ENCODE measurements at regions not wholly inside any gene's neighbourhood (a gene's known extent, or its start where the extent isn't known, plus 50 kb on each side); places are given as distances from the start of the nearest gene placed in this dataset.
A peak's percentile ranks its signal among the peaks of the same experiment; 100 is the strongest.

- in situ Hi-C loops (cut with HindIII; ENCODE audit: low sequenced_read_pairs), result no loop called here
- DNase-seq (ENCODE audit: low read depth), result no peak
- no peak overlapping the region for H3K4me3 ChIP-seq (ENCODE audit: low read depth, low read length)
- no peak for TF ChIP-seq CTCF (IDR thresholded peaks at IDR 0.05; ENCODE audit: low read depth, low read length, missing control alignments)
Observed at GRCh38 chr2:71893646-71894045, 254.0 kb downstream of the CYP26B1 start.

- no peak overlapping the region for H3K4me3 ChIP-seq (ENCODE audit: low read depth, low read length)
- no peak for TF ChIP-seq CTCF (IDR thresholded peaks at IDR 0.05; ENCODE audit: low read depth, low read length, missing control alignments)
- in situ Hi-C loops (cut with HindIII; ENCODE audit: low sequenced_read_pairs), result no loop called here
- no peak for DNase-seq (ENCODE audit: low read depth)
Observed at GRCh38 chr2:71892896-71893295, 254.8 kb downstream of the CYP26B1 start.

- no peak overlapping the region for H3K4me3 ChIP-seq (ENCODE audit: low read depth, low read length)
- in situ Hi-C loops (cut with HindIII; ENCODE audit: low sequenced_read_pairs), result no loop called here
- no peak for DNase-seq (ENCODE audit: low read depth)
- no peak for TF ChIP-seq CTCF (IDR thresholded peaks at IDR 0.05; ENCODE audit: low read depth, low read length, missing control alignments)
Observed at GRCh38 chr2:71892423-71892730, 255.3 kb downstream of the CYP26B1 start.

- DNase-seq (ENCODE audit: low read depth), result no peak
- no peak overlapping the region for H3K4me3 ChIP-seq (ENCODE audit: low read depth, low read length)
- in situ Hi-C loops (cut with HindIII; ENCODE audit: low sequenced_read_pairs), result no loop called here
- no peak for TF ChIP-seq CTCF (IDR thresholded peaks at IDR 0.05; ENCODE audit: low read depth, low read length, missing control alignments)
Observed at GRCh38 chr2:71891719-71892422, 255.8 kb downstream of the CYP26B1 start.

GRCh38 chr2:71891155-71891554, 256.5 kb downstream of the CYP26B1 start:
- in situ Hi-C loops (cut with HindIII; ENCODE audit: low sequenced_read_pairs), result no loop called here

GRCh38 chr2:71889759-71890684, 257.6 kb downstream of the CYP26B1 start:
- peak; percentile 55 for DNase-seq (ENCODE audit: low read depth)
- in situ Hi-C loops (cut with HindIII; ENCODE audit: low sequenced_read_pairs), result no loop called here
- no peak for TF ChIP-seq CTCF (IDR thresholded peaks at IDR 0.05; ENCODE audit: low read depth, low read length, missing control alignments)
- H3K4me3 ChIP-seq (ENCODE audit: low read depth, low read length), result no peak overlapping the region

More at GRCh38 chr2:71891155-71891554, 256.5 kb downstream of the CYP26B1 start:
- no peak for TF ChIP-seq CTCF (IDR thresholded peaks at IDR 0.05; ENCODE audit: low read depth, low read length, missing control alignments)
- no peak for DNase-seq (ENCODE audit: low read depth)
- no peak overlapping the region for H3K4me3 ChIP-seq (ENCODE audit: low read depth, low read length)
